ENCODE measurements at regions not wholly inside any gene's neighbourhood (a gene's known extent, or its start where the extent isn't known, plus 50 kb on each side); places are given as distances from the start of the nearest gene placed in this dataset.
"Not testable (repeated sequence)": the region's sequence is repeated elsewhere in the genome, so short reads cannot be mapped to it uniquely, and the experiment has no call there.

DNA sequence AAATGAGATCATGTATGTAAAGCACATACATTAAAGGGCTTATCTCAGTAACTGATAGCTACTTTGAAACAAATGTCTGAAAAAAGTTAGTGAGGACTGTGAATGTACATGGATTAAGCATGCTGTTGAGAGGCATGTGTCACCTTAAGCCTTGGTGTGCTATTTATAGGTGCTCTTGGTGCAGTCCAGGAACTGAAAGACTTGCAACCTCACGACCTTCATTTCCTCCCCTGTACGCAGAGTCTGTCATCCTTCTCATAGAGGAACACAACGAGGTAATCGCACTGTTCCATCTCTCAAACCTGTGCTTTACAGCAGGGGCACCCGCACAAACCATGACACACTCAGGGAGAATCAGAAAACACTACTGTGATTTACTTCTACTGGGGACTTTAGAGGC is 65.6 kb downstream of the UFM1 start:
- DNase-seq: peak; percentile 8

DNA sequence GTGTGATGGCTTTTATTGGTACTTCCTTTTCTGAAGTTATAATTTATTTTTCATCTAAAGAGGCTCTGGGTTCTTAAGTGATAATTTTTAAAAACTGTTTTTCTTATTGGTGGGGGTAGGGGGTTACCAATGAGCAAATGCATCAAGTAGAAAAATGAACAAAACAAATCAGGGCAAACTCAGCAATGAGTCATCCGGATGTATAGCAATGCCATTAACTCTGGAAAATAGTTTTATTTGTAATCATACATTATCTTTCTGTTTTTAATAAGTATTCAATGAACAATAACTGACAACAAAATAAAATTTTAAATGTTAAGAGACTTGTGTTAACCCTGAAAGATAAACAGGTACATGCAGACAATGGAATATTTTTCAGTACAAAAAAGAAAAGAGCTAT is 67.6 kb downstream of the UFM1 start:
- no peak for DNase-seq

DNA sequence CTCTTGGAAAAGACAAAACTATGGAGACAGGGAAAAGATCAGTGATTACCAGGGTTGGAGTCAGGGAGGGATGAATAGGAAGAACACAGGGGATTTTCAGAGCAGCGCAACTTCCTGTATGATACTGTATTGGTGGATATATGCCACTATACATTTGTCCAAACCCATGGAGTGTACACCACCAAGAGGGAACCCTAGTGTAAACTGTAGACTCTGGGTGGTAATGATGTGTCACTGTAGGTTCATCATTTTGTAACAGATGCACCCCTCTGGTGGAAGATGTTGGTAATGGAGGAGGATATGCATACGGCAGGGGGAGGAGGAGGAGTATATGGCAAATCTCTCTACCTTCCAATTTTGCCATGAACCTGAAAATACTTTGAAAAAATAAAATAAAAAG is 68.1 kb downstream of the UFM1 start:
- DNase-seq: no peak

DNA sequence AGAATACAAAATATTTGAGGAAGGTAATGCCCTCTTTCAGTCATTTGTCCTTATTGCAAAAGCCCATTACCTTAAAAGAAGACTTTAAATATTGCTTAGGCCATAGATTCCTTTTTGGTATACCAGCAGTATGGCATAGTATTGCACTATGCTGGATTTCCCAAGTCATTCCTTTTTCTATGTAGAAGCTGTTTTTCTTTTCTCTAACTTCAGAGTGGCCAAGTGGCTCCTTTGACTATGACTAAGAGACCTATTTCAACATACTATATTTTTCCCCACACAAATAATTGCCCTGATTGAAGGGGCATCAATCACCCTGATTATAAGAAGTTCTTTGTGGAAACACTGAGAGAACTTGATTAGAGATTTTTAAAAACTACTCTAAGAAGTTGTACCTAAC is 68.6 kb downstream of the UFM1 start:
- DNase-seq: no peak

DNA sequence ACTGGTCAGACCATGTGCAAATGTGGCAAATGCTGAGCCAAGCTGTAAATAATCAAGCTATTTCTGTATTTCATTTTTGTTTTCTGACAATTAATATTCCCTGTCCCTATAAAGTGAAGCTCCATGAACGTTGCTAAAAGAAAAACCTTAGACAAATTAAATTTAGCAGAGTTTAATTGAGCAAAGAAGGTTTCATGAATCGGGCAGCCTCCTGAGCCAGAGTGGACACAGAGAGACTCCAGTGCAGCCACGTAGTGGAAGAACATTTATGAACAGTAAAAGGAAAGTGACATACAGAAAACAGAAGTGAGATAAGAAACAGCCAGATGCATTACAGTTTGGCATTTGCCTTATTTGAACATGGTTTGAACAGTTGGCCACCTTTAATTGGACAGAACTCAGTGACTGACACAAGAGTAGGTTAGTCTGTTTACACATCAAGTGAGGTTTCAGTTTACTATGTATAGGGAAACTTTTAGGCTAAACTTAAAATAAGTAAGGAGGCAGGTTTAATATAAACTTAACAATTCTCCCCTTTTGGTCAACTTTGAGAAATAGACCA is 69.7 kb downstream of the UFM1 start:
- DNase-seq: no peak

DNA sequence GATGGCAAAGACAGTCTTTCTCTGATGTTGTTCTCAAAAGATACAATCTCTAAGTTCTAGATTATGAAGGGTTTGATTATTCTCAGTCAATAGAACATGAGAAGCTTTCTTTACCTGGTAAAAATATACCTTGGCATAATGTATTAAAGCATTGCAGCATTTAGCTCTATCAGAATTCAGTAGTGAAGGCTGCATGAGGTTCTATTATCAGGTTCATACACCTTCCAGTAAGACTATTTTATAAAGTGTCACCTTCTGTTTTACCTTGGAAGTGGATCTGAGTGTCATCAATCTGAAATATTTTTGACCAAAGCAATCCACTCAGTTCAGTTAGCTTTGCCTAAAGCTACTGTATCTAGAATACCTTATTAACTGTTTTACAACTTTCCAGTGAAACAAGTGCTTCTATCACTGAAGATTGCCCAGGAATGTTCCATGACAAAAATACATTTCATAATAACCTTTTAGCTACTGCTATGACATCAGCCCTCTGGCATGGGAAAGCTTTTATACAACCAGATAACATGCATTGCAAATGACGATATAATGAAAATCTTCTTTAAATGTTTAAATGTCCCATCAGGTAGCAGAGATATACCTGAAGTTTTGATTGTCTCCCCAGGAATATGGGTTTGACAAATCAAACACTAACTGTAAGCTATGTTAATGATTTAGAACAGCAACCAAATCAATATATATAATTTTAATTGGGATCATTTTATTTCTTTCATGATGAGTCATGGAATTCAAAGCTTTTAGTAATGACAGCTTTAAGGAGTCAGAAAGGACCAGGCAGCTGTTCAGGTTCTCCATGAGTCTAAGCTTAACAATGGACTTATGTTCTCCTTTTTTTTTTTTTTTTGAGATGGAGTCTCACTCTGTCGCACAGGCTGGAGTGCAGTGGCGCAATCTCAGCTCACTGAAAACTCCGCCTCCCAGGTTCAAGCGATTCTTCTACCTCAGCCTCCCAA is 72.2 kb downstream of the UFM1 start:
- DNase-seq: no peak

DNA sequence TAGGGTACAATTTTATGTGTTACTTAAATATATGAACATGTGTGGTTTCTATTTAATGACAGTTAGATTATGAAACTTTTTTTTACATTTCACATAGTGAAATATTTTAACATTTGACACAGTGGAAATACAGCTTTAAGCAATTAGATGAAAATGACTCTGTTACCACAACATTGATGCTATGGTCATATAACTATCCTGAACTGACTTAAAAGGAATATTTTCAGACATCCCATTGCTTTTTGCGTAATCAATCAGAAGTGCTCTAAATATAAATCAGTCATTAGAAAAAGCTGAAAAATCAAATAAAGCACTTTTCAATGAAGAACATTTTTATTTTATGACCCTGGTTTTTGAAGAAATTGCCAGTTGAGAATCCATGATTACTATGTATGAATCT is 80.3 kb downstream of the UFM1 start:
- no peak for DNase-seq

DNA sequence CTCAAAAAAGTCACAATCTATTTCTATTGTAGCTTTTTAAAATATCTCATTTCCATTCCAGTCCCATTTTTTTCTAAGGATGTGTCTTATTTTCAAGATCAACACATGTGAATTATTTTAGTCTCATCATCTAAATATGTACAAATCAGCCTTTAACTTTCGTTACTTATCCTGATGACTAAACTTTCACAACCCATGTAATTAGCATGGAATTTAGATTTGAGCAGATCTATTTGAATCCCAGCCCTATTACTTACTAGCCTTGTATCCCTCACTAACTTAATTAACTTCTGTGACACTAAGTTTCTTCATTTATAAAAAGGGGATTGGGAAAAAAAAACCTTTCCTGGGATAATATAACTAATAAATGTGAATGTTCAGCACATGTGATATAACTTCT is 81.1 kb downstream of the UFM1 start:
- DNase-seq: no peak

DNA sequence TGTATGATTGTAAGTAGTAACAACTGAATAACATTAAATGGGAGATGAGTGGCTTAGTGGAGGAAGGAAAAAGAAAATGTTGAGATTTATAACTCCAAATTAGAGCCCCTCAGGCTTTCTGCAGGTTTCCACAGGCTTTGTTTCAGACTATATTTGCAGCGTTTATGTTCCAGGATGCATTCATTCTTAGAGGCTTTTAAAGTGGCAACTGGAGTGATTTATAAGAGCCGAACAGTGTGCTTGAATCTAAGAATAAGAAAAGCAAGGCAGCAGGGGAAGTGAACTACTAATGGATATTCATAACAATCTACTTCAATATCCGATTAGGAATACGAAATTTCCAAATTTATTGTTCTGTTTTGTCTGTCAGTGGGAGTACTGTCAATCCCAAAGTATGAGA is 91.0 kb downstream of the UFM1 start:
- no peak for DNase-seq

DNA sequence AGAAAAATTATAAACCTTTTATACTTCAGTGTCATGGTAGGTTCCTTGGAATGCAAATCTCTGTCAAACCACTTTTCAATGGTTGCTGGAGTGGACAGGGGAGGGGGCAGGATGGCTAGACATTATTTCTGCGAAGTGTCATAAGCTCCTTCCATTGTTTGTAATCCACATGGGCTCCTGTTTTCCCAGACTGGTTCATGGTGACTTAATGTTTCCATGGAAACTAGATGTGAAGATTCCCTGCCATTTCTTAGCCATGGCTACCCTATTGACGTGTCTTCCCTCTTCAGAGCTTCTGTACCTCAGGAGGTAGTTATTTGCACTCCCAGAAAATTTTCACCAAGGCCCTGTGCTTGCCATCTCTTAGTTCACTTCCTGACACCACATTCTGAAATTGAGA is 95.3 kb downstream of the UFM1 start:
- no peak for DNase-seq

DNA sequence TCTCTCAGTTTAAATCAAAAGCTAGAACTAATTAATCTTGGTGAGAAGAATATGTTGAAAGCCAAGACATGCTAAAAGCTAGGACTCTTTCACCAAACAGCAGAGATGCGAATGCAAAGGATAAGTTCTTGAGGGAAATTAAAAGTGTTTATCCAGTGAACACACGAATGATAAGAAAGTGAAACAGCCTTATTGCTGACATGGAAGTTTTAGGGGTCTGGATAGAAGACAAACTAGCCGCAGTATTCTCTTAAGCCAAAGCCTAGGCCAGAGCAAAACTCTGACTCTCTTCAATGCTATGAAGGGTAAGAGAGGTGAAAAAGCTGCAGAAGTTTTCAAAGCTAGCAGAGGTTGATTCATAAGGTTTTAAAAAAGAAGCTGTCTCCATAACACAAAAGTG is 103.0 kb downstream of the UFM1 start:
- DNase-seq: no peak

DNA sequence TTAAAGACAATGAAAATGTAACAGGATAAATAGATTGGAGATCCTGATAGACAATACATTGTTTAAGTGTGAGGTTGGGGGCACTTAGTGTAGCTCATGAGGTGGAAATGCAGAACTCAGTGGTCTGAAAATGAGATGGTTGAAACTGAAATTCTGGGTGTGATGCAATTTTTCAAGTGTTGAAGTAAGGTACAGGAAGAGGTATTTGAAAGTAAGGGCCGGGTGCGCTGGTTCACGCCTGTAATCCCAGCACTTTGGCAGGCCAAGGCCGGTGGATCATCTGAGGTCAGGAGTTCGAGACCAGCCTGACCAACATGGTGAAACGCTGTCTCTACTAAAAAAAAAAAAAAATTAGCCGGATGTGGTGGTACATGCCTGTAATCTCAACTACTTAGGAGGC is 113.0 kb downstream of the UFM1 start:
- no peak for DNase-seq

DNA sequence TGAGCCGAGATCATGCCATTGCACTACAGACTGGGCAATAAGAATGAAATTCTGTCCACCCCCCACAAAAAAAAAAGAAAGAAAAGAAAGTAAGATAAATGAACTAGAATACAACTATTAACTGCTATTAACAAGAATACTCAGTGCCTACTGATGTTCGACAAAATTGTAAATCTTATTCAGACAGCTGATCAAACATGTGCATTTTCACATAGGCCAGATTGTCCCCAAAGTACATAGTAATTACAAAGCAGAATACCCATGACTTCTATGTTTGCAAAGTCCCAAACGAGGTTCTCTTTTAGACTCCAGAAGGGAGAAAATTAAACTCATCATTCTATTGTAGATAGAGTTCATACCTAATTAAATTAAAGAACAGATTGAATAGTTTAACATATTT is 113.4 kb downstream of the UFM1 start:
- no peak for DNase-seq

DNA sequence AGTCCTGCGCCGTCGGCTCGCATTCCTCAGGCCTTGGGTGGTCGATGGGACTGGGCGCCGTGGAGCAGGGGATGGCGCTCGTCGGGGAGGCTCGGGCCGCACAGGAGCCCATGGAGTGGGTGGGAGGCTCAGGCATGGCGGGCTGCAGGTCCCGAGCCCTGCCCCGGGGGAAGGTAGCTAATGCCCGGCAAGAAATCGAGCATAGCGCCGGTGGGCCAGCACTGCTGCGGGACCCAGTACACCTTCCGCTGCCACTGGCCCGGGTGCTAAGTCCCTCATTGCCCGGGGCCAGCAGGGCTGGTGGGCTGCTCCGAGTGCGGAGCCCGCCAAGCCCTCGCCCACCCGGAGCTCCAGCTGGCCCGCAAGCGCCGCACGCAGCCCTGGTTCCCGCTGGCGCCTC is 122.8 kb downstream of the UFM1 start:
- DNase-seq: not testable (repeated sequence)

DNA sequence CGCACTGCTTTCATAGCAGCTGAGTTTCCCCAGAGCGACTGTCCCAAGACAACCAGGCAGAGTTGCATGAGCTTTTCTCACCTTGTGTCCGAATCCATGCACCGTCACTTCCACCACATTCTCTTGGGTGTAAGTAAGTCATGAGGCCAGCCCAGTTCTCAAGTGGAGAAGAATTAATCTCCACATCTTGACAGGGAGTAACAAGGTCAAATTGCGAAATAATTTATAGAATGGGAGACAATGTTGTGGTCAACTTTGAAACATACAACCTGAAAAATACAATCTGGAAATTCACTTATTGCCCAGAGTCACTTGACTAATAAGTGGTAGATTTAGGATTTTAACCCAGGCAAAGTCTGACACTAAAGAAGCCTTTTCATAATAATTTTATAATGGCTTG is 123.7 kb downstream of the UFM1 start:
- no peak for DNase-seq

DNA sequence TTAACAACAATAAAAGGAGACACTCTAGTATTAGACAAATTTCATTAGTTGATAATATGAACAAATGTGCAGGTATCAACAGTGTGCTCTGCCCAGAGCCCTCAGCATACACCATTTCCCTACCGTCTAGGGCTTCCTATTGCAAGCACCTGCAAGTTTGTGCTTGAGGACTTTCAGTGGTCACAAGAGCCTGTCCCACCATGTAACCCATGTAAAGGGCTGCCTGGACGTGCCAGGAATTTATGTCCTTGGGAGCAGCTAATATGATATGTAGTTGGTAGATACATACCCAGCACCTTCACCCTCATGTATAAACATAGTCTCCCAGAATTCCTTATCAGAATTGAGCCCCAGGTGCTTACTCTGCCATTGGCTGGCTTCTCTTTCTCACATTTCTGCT is 128.0 kb downstream of the UFM1 start:
- no peak for DNase-seq

DNA sequence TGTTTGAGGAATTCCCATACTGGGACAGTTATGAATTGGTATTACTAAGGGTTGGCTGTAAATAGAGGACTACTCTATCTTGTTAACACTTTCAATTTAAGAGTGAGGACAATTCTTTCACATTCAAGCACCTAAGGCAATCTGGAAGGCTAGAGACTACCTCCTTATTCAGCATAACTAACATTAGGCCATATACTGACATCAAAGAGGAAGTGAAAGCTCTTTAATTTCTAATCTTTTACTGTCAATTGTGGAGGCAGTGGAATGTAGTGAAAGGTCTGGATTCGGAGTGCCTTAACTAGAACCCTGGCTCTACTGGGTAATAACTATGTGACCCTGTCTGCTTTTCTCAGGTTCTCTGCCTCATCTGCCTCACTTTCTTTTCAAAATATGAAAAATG is 134.0 kb downstream of the UFM1 start:
- DNase-seq: no peak

DNA sequence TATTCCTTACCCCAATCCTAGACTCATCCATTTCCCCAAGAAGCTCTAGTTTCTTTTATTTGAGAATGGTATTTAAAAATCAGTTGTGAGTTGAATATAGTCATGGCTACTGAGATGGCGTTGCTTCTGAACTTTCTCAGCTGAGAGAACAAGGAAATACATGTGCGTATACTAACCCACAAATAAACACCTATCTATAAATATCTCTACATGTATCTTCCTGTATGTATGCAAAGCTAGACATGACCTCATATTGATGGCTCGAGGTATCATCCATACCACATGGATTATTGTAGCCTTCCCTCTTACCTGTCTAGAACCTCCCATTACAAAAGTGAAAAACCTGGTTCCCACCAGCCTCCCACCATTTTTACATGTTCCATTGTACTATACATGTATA is 141.0 kb downstream of the UFM1 start:
- no peak for DNase-seq

DNA sequence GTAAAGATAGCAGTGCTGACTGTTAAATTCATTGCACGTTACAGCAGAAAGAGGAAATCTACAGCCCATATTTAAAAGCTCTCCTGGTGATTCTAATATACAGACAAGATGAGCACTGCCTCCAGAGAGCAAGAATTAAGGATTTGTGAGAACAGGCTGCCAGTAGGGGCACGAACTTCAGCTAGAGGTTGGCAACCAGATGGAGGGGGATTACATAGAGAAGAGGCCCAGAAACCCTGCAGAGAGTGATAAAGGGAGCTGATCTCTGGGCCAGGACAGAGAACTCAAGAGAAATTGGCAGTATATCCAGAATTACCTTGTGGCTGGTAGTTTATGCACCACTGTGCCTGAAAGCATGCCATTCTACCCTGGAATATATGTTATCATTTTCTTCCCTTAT is 144.8 kb downstream of the UFM1 start:
- DNase-seq: no peak

DNA sequence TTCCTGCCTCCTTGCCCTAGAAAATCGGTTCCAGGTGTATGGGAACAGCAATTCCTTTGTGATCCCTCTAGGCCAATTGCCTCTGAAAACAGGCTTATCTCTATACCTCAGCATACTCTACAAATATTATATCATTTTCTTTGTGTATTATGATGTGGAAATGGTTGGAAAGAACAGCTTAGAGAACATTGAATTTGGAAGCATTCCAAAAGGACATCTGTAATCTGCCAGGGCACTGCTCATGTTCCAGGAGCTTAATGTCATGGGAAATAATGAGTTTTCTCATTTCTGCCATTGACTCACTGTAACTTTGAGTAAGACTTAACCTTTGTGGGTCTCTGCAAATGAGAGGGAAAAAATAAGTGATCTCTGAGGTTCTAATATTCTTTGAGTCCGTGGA is 147.3 kb downstream of the UFM1 start:
- no peak for DNase-seq

DNA sequence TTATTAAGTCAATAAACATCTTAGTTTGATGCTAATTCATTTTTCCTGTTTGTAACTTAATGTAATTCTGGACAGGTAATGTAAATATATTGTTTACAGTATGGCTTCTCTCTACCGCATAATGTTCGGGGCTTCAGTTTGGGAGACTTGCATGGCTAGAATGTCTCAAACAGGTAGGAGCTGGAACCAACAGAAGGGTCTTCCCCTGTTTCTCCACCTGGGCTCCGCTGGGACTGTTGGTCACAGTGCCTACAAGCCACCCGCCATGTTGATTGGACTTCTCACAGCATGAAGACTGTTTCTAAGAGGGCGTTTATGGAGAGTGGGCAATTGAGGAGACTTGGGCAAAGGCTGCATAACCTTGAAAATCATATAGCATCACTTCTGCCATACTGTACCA is 148.6 kb downstream of the UFM1 start:
- DNase-seq: no peak

DNA sequence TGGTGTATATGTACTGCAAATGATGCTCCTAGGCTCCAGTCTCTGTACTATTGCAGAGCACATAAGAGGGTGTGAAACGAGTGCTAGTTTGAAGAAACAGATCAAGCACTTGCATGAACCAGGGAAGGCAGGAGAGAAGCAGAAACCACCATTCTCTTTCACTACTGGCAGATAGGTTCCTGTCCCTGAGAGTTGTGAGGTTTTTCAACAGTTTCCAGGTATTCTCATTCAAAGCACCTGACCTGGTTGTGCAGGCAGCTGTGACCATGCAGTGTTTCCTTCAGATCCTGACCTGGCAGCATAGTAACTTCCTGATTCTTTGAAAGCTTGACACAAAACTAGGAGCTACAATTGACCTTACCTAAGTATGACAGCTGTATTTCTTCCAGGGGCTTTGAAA is 164.9 kb downstream of the UFM1 start:
- DNase-seq: no peak

DNA sequence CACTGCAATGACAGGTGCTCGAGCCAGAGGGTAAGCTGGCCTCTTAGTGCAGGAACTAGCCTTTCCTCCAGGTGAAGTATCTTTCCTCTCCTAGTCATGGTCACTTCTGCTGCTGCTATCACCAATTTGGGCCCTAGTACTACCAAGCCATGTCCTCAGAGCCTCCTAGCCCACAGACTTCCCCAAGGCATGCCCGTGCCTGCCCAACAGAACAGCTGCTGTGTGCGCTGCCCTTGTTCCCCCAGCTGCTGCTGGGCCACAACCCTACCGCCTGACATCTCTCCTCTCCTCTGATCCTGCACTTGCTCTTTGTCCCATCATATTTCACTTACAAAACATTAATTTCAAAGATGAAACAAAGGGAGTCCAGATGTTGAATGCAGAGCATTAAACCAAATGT is 168.5 kb upstream of the FREM2 start:
- no peak for DNase-seq

DNA sequence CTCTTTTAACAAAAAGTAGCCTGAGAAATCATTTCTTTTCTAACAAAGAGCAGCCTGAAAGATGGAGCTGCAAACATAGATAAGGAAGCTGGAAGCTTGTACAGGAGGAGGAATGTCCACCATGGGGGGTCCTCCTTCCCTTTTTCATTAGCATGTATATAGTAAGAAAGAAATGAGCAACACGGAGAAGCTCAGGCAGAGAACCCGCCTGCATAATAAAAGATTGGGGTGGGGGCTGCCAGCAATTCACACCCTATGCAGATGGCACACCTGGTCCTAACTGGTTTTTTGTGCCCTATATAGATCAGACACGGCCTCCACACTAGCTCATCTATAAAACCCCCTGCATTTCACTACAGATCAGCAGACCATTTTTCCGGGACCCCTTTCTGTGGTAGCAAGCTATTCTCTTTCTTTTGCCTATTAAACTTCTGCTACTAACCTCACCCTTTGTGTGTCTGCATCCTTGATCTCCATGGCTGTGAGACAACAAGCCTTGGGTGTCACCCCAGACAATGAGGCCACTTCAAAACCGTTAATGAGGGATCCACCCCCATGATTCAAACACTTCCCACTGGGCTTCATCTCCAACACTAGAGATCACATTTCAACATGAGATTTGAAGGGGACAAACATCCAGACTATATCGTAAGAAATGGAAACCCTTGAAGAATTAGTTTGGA is 167.5 kb upstream of the FREM2 start:
- DNase-seq: no peak
